DND-41 (cell line): ENCODE measurements at regions not wholly inside any gene's neighbourhood (a gene's known extent, or its start where the extent isn't known, plus 50 kb on each side); places are given as distances from the start of the nearest gene placed in this dataset.

Source experiments
- ATAC-seq: fragments of 200-7000 bp; cut with Tn5 transposase; 3 replicates; pipeline ENCODE4 v1.9.1; 2021; ENCODE audit warnings: low read depth; ENCODE audit not compliant: insufficient read depth
- DNase-seq: peaks from one replicate; pipeline ENCODE4 v3.0.0-alpha.2; 2020
- H2AFZ ChIP-seq: 2 replicates; pipeline ENCODE4 v1.6.0; 2012; ENCODE audit warnings: low read depth, low read length
- H3K27ac ChIP-seq: 2 replicates; pipeline ENCODE4 v1.5.1; 2012; ENCODE audit warnings: low read length, inconsistent platforms
- H3K27me3 ChIP-seq: fragments of 200-600 bp; sonication (generic); 2 replicates; pipeline ENCODE4 v1.6.0; 2012; ENCODE audit warnings: low read length, mild to moderate bottlenecking, inconsistent platforms; ENCODE audit not compliant: insufficient read depth, poor library complexity
- H3K36me3 ChIP-seq: 2 replicates; pipeline ENCODE4 v1.5.1; 2012; ENCODE audit warnings: low read length, inconsistent platforms; ENCODE audit not compliant: insufficient read depth
- H3K4me1 ChIP-seq: 2 replicates; pipeline ENCODE4 v1.5.1; 2012; ENCODE audit warnings: mild to moderate bottlenecking, low read length; ENCODE audit not compliant: insufficient read depth
- H3K4me2 ChIP-seq: 2 replicates; pipeline ENCODE4 v1.6.0; 2012; ENCODE audit warnings: mild to moderate bottlenecking, moderate library complexity, low read length, inconsistent platforms; ENCODE audit not compliant: insufficient read depth
- H3K4me3 ChIP-seq, 2 experiments: fragments of 200-600 bp in 1 of 2; shearing (Covaris generic) in 1 of 2; 2 replicates each; pipeline ENCODE4 v1.5.1; 2012 to 2016; ENCODE audit warnings: inconsistent platforms in 2 of 2, low read length in 2 of 2, mild to moderate bottlenecking in 2 of 2, low read depth in 1 of 2, moderate library complexity in 1 of 2
- H3K79me2 ChIP-seq: 2 replicates; pipeline ENCODE4 v1.6.0; 2012; ENCODE audit warnings: low read length, inconsistent platforms; ENCODE audit not compliant: insufficient read depth
- H3K9ac ChIP-seq: 2 replicates; pipeline ENCODE4 v1.6.0; 2012; ENCODE audit warnings: low read depth, mild to moderate bottlenecking, inconsistent platforms, low read length, moderate library complexity
- H3K9me3 ChIP-seq: 2 replicates; pipeline ENCODE4 v1.5.1; 2012; ENCODE audit warnings: low read length, moderate library complexity, mild to moderate bottlenecking, inconsistent platforms; ENCODE audit not compliant: insufficient read depth, severe bottlenecking
- H4K20me1 ChIP-seq: 2 replicates; pipeline ENCODE4 v1.6.0; 2012; ENCODE audit warnings: low read length; ENCODE audit not compliant: insufficient read depth
- EZH2 ChIP-seq: IDR thresholded peaks from 3 replicates; pipeline ENCODE4 v1.6.1; 2012; ENCODE audit warnings: borderline replicate concordance, low read depth, mild to moderate bottlenecking, moderate library complexity, low read length, inconsistent platforms; ENCODE audit not compliant: severe bottlenecking
- TF ChIP-seq, protein P1 (sequence below): IDR thresholded peaks from 2 replicates; pipeline ENCODE4 v1.5.1; 2012; ENCODE audit warnings: borderline replicate concordance, low read length, moderate library complexity, mild to moderate bottlenecking; ENCODE audit not compliant: poor library complexity, severe bottlenecking; ENCODE audit errors: extremely low read depth

DNA sequence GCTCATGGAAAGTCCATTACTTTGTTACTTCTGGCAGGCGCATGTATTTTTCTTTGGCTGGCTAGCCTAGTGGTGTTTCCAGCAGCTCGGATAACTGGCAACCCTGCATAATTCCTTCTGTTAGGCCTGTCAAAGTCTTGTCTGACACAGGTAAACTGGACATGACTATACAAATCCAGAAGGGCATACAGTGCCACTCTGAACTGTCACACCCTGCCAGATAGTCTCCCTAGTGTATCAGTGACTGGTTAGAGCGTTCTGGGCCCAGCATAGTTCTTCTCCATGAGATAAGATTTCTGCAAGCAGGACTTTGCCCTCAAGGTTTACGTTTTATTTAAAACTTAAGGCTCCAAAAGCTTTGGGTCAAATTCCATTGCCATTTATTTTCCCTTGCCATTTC is 177.7 kb upstream of the GORAB start:
- no peaks in the 10 kb centered on the region for H3K9me3 ChIP-seq
- no peaks in the 10 kb centered on the region for H3K79me2 ChIP-seq
- TF ChIP-seq, protein P1, sequence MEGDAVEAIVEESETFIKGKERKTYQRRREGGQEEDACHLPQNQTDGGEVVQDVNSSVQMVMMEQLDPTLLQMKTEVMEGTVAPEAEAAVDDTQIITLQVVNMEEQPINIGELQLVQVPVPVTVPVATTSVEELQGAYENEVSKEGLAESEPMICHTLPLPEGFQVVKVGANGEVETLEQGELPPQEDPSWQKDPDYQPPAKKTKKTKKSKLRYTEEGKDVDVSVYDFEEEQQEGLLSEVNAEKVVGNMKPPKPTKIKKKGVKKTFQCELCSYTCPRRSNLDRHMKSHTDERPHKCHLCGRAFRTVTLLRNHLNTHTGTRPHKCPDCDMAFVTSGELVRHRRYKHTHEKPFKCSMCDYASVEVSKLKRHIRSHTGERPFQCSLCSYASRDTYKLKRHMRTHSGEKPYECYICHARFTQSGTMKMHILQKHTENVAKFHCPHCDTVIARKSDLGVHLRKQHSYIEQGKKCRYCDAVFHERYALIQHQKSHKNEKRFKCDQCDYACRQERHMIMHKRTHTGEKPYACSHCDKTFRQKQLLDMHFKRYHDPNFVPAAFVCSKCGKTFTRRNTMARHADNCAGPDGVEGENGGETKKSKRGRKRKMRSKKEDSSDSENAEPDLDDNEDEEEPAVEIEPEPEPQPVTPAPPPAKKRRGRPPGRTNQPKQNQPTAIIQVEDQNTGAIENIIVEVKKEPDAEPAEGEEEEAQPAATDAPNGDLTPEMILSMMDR, result no peak
- no peak for TF ChIP-seq EZH2
- H3K27me3 ChIP-seq, result no peaks in the 10 kb centered on the region
- H3K27ac ChIP-seq, result no peak overlapping the region
- peaks cover 5% of the 10 kb centered on the region; the same call in 1 of the 2 replicates for H3K4me1 ChIP-seq
- no peaks in the 10 kb centered on the region for H4K20me1 ChIP-seq
- H3K9ac ChIP-seq, result no peak overlapping the region
- no peak overlapping the region for H3K4me3 ChIP-seq
- ATAC-seq, result no peak
- H3K36me3 ChIP-seq, result no peaks in the 10 kb centered on the region
- no peak overlapping the region for H3K4me2 ChIP-seq
- DNase-seq, result no peak
- no peak overlapping the region for H2AFZ ChIP-seq

DNA sequence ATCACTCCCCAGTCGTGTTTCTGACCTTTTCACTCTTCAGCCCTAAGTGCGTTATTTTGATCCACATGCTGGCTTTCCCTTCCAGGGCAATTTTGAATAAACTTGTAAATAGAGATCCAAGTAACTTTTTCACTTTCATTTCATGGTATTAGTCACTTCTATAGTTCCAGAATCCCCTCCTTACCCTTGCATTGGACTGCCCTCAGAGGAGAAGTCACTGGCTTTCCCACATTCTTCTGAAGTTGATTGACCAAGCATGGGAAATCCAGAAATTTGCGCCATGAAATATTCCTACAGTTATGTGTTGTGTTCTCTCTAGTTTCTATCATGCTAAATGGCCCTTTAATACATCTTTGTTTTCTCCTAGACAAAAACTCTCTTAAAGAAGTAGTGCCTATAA is 177.3 kb upstream of the GORAB start:
- Histone ChIP-seq H3K4me3 (no peak overlapping the region), H3K9ac (no peak overlapping the region), H3K27me3 (no peaks in the 10 kb centered on the region), H3K4me1 (peaks cover 5% of the 10 kb centered on the region; the same call in 1 of the 2 replicates), H3K79me2 (no peaks in the 10 kb centered on the region), H2AFZ (no peak overlapping the region), H3K9me3 (no peaks in the 10 kb centered on the region), H3K27ac (no peak overlapping the region), H3K36me3 (no peaks in the 10 kb centered on the region), H4K20me1 (no peaks in the 10 kb centered on the region), H3K4me2 (no peak overlapping the region)
- DNase-seq, result no peak
- no peak for TF ChIP-seq EZH2
- TF ChIP-seq, protein P1, result no peak
- ATAC-seq, result no peak

DNA sequence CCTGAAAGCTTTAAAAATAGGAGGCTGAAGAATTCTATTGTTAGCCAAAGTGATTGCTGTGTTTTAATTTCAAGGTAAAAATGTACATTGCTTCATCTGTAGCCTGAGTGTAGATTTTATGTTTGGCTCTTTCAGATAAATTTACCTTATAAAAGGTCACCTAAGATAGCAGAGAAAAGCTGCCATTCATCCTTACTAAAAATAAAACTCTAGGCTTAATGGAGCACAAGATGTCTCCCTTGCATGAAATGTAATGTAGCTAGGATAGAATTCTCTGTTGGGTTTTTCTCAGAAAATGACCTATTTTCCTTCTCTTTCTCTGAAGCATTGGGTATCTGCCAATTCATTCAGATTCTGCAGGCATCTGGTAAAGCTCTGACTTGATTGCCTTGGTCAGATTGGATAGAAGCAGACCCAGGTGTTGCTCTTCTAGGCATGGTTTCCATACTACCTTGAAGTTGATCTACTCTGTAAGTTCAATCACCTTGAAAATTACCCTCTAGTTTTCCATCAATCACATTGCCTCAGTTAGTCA is 176.6 kb upstream of the GORAB start:
- Histone ChIP-seq H3K27ac (no peak overlapping the region), H3K9me3 (no peaks in the 10 kb centered on the region), H4K20me1 (no peaks in the 10 kb centered on the region), H3K79me2 (no peaks in the 10 kb centered on the region), H2AFZ (no peak overlapping the region), H3K4me1 (peaks cover 3% of the 10 kb centered on the region; the same call in 1 of the 2 replicates), H3K4me3 (no peak overlapping the region), H3K4me2 (no peak overlapping the region), H3K36me3 (no peaks in the 10 kb centered on the region), H3K27me3 (no peaks in the 10 kb centered on the region), H3K9ac (no peak overlapping the region)
- no peak for TF ChIP-seq EZH2
- TF ChIP-seq, protein P1, result no peak
- DNase-seq (no peak), ATAC-seq (no peak)
